HG02763 (cell line): ENCODE measurements at regions not wholly inside any gene's neighbourhood (a gene's known extent, or its start where the extent isn't known, plus 50 kb on each side); places are given as distances from the start of the nearest gene placed in this dataset.

Experiments
- ATAC-seq: cut with Tn5 transposase; IDR thresholded peaks from one replicate; pipeline ENCODE4 v1.9.1; 2021; ENCODE audit warnings: mild to moderate bottlenecking, moderate library complexity; ENCODE audit not compliant: unreplicated experiment

GRCh38 chr21:36532769-36533467 lies 53.0 kb upstream of the CLDN14 start:
- ATAC-seq, result no peak

GRCh38 chr21:36533468-36533848 lies 53.5 kb upstream of the CLDN14 start:
- ATAC-seq, result no peak

- no peak for ATAC-seq
Observed at GRCh38 chr21:36534656-36535055, 54.7 kb upstream of the CLDN14 start.

GRCh38 chr21:36535618-36536241 lies 55.8 kb upstream of the CLDN14 start:
- peak; percentile 84 for ATAC-seq

- ATAC-seq, result no peak
Observed at GRCh38 chr21:36538761-36539160, 58.8 kb upstream of the CLDN14 start.

GRCh38 chr21:36539434-36540150 lies 59.7 kb upstream of the CLDN14 start:
- no peak for ATAC-seq

GRCh38 chr21:36540700-36541099 lies 60.8 kb upstream of the CLDN14 start:
- no peak for ATAC-seq

GRCh38 chr21:36541721-36542139 lies 61.8 kb upstream of the CLDN14 start:
- ATAC-seq, result no peak

- ATAC-seq, result peak; percentile 70
Observed at GRCh38 chr21:36542312-36543101, 62.6 kb upstream of the CLDN14 start.

- no peak for ATAC-seq
Observed at GRCh38 chr21:36543924-36544323, 64.0 kb upstream of the CLDN14 start.

GRCh38 chr21:36544545-36544944 lies 64.6 kb upstream of the CLDN14 start:
- no peak for ATAC-seq

GRCh38 chr21:36545776-36546511 lies 66.0 kb upstream of the CLDN14 start:
- no peak for ATAC-seq

- ATAC-seq, result no peak
Observed at GRCh38 chr21:36547464-36547863, 67.5 kb upstream of the CLDN14 start.

- ATAC-seq, result no peak
Observed at GRCh38 chr21:36548866-36549265, 68.9 kb upstream of the CLDN14 start.

GRCh38 chr21:36549470-36549869 lies 69.5 kb upstream of the CLDN14 start:
- ATAC-seq, result no peak

- ATAC-seq, result no peak
Observed at GRCh38 chr21:36550761-36551160, 70.8 kb upstream of the CLDN14 start.

- ATAC-seq, result no peak
Observed at GRCh38 chr21:36551321-36551720, 71.4 kb upstream of the CLDN14 start.

- ATAC-seq, result no peak
Observed at GRCh38 chr21:36551731-36552433, 72.0 kb upstream of the CLDN14 start.

GRCh38 chr21:36552434-36552785 lies 72.5 kb upstream of the CLDN14 start:
- no peak for ATAC-seq

GRCh38 chr21:36553406-36553805 lies 73.5 kb upstream of the CLDN14 start:
- no peak for ATAC-seq
